ENCODE measurements at regions not wholly inside any gene's neighbourhood (a gene's known extent, or its start where the extent isn't known, plus 50 kb on each side); places are given as distances from the start of the nearest gene placed in this dataset.

GRCh38 chr11:127894316-127894715 lies 693.0 kb downstream of the ETS1 start:
- Histone ChIP-seq H2BK5ac (ENCODE audit: low read depth, low read length, poor library complexity, severe bottlenecking) (no peak overlapping the region), H3K18ac (ENCODE audit: low read depth, low read length) (no peak overlapping the region), H3K9me3 (ENCODE audit: control insufficient read depth, insufficient read depth, low read length) (0 out of 2 replicates have a peak, but pooled peaks cover 1% of the 10 kb centered on the region), H2BK15ac (ENCODE audit: low read depth, low read length) (no peak overlapping the region), H2AK5ac (ENCODE audit: low read depth, low read length) (no peak overlapping the region), H3K4me3 (ENCODE audit: insufficient read depth, low read depth, low read length) (no peak overlapping the region), H2AFZ (replicated peaks; ENCODE audit: low read length, poor library complexity) (no peak overlapping the region), H4K8ac (ENCODE audit: low read depth in 2 of 2, low read length in 2 of 2) (no peak overlapping the region), H2BK120ac (ENCODE audit: low read depth, low read length) (no peak overlapping the region), H2AK9ac (replicated peaks; ENCODE audit: low read depth, low read length, poor library complexity) (no peak overlapping the region), H3K14ac (replicated peaks; ENCODE audit: low read depth, low read length) (no peak overlapping the region), H4K20me1 (ENCODE audit: insufficient read depth, low read length) (no peaks in the 10 kb centered on the region), H4K91ac (ENCODE audit: insufficient read depth, low read depth, low read length) (no peak overlapping the region), H2BK20ac (ENCODE audit: low read depth, low read length) (no peak overlapping the region), H3K27me3 (ENCODE audit: control insufficient read depth, insufficient read depth, low read length) (no peaks in the 10 kb centered on the region), H3K56ac (ENCODE audit: extremely low read depth, insufficient read depth, low read length) (no peak overlapping the region), H3K9ac (ENCODE audit: low read depth, low read length) (no peak overlapping the region), H3K27ac (ENCODE audit: insufficient read depth, low read length) (no peak overlapping the region), H3K79me1 (ENCODE audit: low read depth in 1 of 2, low read length in 2 of 2) (no peaks in the 10 kb centered on the region), H3K9me1 (ENCODE audit: insufficient read depth, low read length) (no peaks in the 10 kb centered on the region), H3K4ac (ENCODE audit: low read depth, low read length) (no peak overlapping the region), H4K5ac (ENCODE audit: low read depth, low read length) (no peak overlapping the region), H3K36me3 (ENCODE audit: control insufficient read depth, insufficient read depth, low read length) (no peaks in the 10 kb centered on the region), H3K23ac (ENCODE audit: low read depth, low read length) (no peak overlapping the region), H3K4me2 (ENCODE audit: low read depth, low read length) (no peak overlapping the region), H3K4me1 (ENCODE audit: control insufficient read depth, insufficient read depth, low read length) (peaks cover 4% of the 10 kb centered on the region; the same call in 1 of the 2 replicates)
- DNase-seq (no peak), ATAC-seq (ENCODE audit: low read depth) (no peak)
- ChIA-PET POLR2A (ENCODE audit: unreplicated experiment) (no interaction called here), CTCF (no interaction called here)
- BruUV-seq (replicated peaks) = no TSS peak
- intact Hi-C loops (cut with micrococcal nuclease) = no loop called here
- no CpG with 5 or more reads among the region's 2 CpGs for WGBS, 2 experiments (ENCODE audit: extremely low coverage in 2 of 2, insufficient read length in 1 of 2)
- TF ChIP-seq RFX5 (IDR thresholded peaks at IDR 0.05; ENCODE audit: low read depth, low read length) = no peak
- TF ChIP-seq CEBPB (IDR thresholded peaks at IDR 0.05; ENCODE audit: low read depth, low read length) = no peak
- TF ChIP-seq CHD1 (IDR thresholded peaks at IDR 0.05; ENCODE audit: low read depth, low read length) = no peak
- TF ChIP-seq RAD21 (IDR thresholded peaks at IDR 0.05; ENCODE audit: low read length) = no peak
- TF ChIP-seq, protein P1, sequence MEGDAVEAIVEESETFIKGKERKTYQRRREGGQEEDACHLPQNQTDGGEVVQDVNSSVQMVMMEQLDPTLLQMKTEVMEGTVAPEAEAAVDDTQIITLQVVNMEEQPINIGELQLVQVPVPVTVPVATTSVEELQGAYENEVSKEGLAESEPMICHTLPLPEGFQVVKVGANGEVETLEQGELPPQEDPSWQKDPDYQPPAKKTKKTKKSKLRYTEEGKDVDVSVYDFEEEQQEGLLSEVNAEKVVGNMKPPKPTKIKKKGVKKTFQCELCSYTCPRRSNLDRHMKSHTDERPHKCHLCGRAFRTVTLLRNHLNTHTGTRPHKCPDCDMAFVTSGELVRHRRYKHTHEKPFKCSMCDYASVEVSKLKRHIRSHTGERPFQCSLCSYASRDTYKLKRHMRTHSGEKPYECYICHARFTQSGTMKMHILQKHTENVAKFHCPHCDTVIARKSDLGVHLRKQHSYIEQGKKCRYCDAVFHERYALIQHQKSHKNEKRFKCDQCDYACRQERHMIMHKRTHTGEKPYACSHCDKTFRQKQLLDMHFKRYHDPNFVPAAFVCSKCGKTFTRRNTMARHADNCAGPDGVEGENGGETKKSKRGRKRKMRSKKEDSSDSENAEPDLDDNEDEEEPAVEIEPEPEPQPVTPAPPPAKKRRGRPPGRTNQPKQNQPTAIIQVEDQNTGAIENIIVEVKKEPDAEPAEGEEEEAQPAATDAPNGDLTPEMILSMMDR (conservative IDR thresholded peaks at IDR 0.05; ENCODE audit: low read depth, low read length) = no peak
- TF ChIP-seq SMC3 (IDR thresholded peaks at IDR 0.05; ENCODE audit: low read depth, low read length) = no peak
- TF ChIP-seq BHLHE40 (IDR thresholded peaks at IDR 0.05; ENCODE audit: low read depth, low read length) = no peak
- TF ChIP-seq MAFK (IDR thresholded peaks at IDR 0.05; ENCODE audit: low read depth, low read length) = no peak
- TF ChIP-seq MXI1 (IDR thresholded peaks at IDR 0.05; ENCODE audit: borderline replicate concordance, low read depth, low read length) = no peak
- TF ChIP-seq, protein P2, sequence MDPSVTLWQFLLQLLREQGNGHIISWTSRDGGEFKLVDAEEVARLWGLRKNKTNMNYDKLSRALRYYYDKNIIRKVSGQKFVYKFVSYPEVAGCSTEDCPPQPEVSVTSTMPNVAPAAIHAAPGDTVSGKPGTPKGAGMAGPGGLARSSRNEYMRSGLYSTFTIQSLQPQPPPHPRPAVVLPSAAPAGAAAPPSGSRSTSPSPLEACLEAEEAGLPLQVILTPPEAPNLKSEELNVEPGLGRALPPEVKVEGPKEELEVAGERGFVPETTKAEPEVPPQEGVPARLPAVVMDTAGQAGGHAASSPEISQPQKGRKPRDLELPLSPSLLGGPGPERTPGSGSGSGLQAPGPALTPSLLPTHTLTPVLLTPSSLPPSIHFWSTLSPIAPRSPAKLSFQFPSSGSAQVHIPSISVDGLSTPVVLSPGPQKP (IDR thresholded peaks at IDR 0.05; ENCODE audit: borderline replicate concordance, low read depth, low read length) = no peak
- no peak for TF ChIP-seq RCOR1 (IDR thresholded peaks at IDR 0.05; ENCODE audit: insufficient replicate concordance, low read length)
- no peak for TF ChIP-seq POLR2A (IDR thresholded peaks at IDR 0.05; ENCODE audit: low read depth, low read length)
- TF ChIP-seq, protein P3, sequence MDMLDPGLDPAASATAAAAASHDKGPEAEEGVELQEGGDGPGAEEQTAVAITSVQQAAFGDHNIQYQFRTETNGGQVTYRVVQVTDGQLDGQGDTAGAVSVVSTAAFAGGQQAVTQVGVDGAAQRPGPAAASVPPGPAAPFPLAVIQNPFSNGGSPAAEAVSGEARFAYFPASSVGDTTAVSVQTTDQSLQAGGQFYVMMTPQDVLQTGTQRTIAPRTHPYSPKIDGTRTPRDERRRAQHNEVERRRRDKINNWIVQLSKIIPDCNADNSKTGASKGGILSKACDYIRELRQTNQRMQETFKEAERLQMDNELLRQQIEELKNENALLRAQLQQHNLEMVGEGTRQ (IDR thresholded peaks at IDR 0.05; ENCODE audit: low read depth, low read length) = no peak
- TF ChIP-seq MAZ (IDR thresholded peaks at IDR 0.05; ENCODE audit: borderline replicate concordance, low read depth, low read length) = no peak
- no peak for TF ChIP-seq NFE2L2 (IDR thresholded peaks at IDR 0.05; ENCODE audit: low read depth, low read length)
- TF ChIP-seq FOS (IDR thresholded peaks at IDR 0.05; ENCODE audit: low read depth, low read length) = no peak
- dilution Hi-C loops (cut with HindIII; ENCODE audit: low sequenced_read_pairs, unreplicated experiment) = no loop called here
- in situ Hi-C loops (cut with MboI; ENCODE audit: low sequenced_read_pairs) = no loop called here
